HG03520 (cell line): ENCODE measurements at regions not wholly inside any gene's neighbourhood (a gene's known extent, or its start where the extent isn't known, plus 50 kb on each side); places are given as distances from the start of the nearest gene placed in this dataset.

Experiments used
- ATAC-seq: cut with Tn5 transposase; IDR thresholded peaks from one replicate; pipeline ENCODE4 v1.9.1; 2021; ENCODE audit warnings: mild to moderate bottlenecking, moderate library complexity; ENCODE audit not compliant: unreplicated experiment

DNA sequence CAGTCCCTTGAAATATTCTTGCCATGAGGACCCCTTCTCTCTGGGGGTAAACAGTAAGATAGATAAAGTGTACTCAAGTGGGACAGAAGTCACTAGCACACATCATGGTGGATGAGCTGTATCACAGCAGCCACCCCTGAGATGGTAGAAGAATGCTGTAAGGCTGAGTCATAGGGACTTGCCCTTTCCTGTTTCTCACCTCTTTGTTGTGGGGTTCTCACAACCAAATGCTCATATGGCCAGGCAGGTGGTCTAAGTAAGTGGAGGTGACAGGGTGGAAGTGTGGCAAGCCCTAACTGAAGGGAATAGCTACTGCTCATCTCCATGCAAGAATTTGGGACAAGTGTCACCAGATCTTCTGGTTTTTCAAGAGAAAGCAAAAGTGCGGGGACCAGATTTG lies 202.7 kb upstream of the SLC14A2 start:
- no peak for ATAC-seq

DNA sequence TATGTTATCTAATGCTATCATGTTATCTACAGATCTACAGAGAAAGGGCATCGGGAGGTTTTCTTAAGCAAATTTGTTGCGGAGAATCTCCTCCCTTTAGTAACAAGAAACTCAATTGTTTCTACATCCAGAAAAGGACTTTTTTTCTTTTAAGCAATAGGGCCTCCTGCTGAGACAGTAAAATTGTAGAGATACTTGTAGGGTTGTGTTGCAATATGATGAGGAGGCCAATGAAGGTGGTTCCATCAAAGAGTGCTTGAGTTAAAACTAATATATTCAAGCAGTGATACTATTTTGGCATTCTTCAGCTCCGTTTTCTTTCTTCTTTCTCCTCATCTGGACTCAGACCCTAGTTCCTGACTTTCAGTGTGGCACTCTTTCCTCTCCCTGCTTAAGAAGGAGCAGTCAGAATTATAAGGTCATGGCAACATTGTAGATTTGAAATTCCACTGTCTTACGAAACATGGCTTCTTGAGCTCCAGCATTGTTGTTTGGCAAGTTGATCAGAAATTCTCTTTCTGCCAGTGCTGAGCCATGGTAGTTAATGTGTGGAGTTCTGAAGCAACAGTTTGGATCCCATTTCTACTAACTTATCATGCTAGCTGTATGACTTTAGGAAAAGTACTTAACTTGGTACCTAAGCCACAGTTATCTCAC lies 202.0 kb upstream of the SLC14A2 start:
- no peak for ATAC-seq

DNA sequence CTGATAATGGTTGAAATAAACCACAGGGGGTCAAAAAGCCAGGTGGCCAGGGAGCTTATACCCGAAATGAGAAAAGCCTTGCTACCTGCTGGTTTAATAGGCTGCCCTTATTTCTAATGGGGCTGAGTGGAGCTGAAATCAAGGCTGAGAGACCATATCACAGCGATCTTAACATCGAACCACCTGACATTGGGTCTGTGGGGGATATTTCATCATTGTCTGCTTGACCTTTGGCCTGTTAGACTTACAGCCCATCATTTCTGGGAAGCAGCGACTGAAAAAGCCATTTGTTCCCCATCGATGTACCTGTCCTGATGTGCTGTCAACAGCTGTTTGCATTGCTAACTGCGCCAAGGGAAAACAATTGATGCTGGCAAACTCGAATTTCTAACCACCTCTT lies 199.7 kb upstream of the SLC14A2 start:
- no peak for ATAC-seq

DNA sequence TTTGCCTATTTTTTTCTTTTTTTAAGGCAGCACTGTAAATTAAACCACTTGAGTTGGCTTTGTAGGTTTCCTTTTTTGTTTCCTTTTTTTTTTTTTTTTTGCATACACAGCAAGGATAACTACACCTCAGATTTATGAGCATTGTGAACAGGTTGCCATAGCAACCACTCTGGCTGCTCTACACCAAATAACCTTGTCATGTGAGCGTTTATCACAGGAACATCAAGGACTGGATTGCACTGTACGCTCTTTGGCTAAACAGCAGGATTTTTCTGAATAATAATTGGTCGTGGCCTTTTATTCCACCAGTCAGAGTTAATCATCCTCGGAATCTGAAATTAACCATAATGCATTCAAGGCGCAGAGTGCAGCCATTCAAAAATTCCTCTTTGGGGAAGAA lies 199.1 kb upstream of the SLC14A2 start:
- no peak for ATAC-seq

DNA sequence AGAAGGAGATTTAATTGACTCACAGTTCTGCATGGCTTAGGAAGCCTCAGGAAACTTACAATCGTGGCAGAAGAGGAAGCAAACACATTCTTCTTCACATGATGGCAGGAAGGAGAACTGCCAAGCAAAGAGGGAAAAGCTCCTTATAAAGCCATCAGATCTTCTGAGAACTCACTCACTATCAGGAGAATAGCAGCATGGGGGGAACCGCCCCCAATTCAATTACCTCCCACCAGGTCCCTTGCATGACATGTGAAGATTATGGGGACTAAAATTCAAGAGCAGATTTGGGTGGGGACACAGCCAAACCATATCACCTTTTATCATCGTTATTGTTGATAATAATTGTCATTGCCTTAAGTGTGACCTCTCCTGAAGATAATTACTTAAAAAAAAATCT lies 197.9 kb upstream of the SLC14A2 start:
- ATAC-seq: no peak

DNA sequence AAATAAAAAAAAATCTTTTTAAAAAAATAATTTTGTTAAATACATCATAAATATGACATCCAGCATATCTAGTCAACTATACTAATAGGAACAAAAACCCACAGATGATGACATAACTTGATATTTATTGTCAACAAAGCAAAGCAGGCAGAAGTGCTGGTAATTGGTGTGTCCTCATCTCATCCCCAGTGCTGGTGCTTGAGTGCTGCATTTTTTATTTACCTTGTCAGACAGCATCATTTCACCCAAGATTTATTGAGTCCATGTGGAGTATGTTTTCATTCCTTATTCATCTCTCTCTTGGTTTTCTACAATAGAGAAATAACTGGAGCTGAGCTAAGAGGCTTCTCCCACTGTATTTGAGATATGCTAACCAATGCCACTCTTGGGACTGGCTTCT lies 191.6 kb upstream of the SLC14A2 start:
- no peak for ATAC-seq

DNA sequence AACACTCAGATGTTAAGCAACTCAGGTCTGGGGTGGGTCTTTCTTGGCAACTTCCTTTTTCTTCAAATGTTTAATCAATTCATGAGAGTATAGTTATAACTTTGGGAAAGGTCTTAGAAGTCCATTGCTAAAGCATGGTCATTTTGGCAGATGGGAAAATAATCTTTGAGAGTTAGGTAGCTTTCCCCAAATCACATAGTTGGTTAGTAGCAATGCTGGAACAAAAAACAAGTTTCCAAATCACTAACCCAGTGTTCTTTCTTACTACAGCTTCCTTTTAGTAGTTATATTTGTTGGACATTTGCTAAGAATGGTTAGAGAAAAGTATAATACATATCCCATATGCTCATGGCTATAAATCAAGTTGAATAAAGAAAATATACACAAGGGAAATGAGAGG lies 185.2 kb upstream of the SLC14A2 start:
- no peak for ATAC-seq

DNA sequence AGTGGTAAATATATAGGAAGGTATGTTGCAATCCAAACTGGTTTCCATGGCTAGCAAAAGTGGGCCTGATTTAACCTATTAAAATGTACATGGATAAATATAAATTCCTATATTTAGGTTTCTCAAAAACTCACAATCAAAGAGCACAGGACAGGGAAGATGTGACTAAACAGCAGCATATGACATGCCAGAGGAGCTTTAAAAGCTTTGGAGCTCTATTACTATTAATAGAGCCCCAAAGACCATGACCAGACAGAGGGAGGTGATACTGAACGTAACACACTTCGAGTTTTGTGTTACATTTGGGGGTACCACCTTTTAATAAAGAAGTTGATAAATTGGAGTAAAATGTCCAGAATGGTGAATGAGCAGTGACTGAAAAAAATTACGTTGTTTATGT lies 179.5 kb upstream of the SLC14A2 start:
- no peak for ATAC-seq

DNA sequence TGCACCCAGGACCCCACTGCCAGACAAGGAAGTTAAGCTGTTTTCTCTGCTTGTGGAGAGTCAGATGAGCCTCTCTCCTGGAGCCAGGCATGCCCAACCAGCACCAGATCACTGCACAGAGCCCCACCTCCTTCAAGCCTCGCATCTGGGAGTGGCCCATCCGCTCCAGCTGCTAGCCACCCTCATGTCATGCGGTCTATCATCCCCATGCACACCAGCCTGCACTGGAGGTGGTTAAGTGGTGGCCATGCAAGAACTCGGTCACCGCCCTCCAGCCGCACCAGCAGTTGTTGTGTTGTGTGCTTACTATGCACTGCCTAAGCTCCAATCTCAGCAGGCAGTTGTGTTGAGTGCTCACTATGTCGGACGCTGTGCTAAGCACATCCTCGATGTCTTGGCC lies 177.9 kb upstream of the SLC14A2 start:
- ATAC-seq: no peak

DNA sequence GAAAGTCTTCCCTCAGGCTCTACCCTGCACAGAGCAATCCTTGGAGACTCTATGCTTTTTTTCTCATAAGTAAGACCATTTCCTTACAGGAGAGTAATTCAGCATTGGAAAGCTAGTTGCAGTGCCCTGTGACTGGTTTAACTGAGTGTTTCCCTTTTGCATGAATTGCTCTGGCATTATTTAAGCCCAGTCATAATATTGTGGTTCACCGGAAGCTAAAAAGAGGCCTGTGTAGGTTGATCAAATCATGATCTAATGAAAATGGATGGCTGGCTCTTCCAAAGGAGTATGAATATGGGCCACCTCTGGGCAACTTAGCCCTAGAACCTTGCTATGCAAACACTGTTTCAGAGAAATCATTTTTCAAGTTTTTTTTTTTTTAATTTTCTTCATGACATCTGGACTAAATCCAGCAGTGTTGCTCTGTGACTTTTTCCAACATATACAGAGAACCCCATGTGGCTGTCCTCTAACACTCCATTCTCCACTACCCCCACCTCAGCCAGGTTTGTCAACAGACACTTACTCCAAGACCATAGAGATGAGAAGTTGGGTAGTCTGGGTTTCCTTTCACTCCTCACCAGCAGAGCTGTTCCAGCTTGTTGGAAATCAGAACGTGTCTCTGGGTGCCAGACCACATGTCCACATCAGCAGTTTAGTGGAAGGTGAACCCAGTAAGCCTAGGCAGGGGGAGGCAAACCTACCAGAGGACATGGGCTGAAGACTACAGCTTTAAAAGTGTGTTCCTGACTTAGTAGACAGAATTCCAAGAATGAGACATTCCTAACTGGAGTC lies 175.2 kb upstream of the SLC14A2 start:
- no peak for ATAC-seq

DNA sequence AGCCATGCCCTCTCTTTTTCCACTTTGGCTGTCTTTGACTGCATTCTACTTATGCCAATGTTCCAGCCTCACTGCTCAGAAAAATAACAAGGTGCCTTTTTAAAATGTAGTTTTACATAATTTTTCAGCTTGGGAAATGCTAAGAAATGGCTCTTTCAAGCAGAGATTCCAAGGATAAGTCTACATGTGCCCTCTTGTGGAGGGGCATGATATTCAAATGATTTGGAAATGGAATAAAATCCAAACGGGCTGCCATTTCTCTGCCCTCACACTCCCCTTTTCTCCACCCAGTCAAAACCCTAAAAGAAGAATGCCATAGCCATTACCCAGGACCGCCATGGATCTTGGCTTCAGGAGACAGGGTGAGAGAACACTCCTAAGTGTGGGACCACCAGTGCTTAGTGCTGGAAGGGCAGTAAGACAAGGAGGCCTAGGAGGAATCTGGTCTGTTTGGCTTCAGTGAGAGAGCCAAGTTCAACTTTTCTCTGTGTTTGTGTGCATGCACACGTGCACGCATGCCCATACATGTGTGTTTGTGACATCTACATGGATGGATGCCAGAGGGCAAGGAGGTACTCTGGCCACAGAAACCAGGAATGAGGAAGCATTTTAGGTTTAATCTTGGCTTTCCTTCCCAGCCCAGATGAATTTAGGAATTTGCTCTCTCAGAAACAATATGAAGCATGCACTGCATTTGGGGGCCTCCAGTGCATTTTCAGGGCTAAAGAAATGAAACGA lies 174.0 kb upstream of the SLC14A2 start:
- ATAC-seq: no peak

DNA sequence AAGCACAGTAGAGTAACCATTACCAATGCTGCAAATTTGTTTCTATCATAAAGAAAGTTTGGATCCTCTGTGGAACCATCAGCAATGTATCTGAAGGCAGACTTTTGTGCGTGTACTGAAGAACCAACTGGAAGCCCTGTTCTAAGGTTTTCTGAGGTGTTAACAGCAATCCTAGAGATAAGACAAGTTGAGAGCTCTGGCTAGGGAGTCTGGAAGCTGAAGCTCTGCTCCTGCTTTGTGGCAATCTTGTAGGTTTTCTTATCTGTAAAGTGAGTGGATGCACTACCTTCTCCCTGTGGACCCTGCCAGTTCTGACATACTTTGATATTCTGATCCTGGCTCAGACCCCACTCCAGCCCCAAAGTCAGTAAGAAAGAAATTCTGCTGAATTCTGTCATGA lies 171.2 kb upstream of the SLC14A2 start:
- ATAC-seq: no peak

DNA sequence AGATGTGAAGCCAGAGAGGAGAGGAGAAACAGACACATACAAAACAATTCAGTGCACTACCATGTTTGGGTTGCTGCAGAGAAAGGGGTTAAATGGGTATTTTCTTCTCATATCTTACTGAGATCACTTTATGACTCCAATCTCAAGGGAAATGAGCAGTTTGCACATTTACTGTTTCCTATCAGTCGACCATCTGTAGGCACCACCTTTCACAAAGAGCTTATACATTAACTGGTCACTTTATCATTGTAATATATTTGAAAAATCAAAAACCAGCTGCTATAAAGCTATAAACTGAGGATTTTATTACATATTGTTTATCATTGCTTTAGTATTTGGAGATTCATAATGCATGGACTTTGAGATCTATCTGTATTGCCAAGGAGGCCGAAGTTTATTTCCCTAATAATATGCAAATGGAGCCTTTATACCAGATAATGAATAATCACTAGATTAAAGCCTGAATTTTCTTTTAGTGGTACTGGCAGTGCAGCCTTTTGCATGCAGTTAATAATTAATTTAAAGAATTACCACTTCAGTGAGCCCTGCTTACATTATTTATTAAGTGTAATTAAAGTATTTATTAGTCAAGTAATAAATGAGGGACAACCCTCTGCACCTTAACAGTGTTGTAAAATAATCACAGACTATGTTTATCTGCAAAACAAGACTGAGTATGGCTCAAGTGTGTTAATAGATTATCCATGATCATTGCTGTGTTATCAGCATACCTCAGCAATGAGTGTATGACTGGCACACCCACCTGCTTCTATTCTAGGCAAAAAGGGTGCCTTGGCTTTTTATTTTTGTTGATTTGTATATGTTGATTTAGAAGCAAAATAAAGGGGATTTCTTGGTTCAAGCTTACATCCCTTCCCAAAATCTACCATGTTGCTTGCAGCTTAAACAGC lies 167.7 kb upstream of the SLC14A2 start:
- no peak for ATAC-seq

DNA sequence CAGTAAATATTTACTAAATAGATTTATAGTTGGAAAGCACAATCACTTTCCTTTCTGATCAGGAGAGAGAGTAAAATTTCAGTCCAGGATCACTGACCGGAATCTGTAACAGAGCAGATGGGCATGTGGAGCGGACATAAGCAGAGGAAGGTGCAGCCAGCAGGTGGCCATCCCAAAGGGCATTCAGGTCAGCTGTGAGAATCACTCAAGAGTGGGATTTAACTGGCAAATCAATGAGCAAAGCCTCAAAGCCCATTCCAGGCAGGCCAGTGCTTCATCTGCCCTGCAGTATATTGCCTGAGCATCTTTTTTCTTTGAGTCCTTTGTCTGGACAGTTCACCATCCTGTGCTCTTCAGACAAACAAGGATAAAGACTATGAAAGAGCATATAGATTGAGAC lies 166.4 kb upstream of the SLC14A2 start:
- ATAC-seq: no peak

DNA sequence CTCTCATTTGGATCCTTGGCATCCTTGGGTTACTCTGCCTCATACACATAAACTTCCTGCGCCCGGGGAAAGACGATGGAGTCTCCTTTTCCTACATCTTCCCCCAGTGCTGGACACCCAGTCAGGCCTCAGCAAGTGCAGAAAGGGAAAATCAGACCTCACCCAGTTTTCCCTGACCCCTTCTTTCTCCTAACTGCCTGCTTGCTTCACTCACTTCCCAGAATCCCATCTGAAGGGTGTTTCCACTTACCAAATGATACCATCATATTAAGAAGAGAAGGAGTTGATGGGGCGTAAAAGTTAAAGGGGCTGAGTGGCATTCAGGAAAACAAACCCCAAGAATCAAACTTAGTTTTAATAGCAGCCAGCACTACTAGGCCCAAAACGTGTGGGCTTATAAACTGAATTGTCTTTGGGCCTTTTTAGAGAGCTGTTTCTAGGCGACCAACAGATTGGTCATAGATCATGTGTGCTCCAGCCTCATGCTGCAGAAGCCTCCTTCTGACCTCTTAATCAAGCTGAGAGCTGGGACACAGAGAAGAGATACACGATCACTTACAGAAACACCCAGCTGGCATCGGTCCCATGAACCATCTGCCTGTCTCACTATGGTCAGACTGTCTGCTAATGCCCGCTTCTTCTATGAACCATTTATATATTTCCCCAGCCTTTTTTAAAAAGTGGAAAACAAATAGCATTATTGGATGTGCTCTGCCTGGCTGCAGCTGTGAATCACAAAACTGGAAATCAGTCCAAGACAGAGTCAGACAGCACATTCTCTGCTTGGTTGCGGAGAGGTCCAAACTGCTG lies 165.7 kb upstream of the SLC14A2 start:
- no peak for ATAC-seq

DNA sequence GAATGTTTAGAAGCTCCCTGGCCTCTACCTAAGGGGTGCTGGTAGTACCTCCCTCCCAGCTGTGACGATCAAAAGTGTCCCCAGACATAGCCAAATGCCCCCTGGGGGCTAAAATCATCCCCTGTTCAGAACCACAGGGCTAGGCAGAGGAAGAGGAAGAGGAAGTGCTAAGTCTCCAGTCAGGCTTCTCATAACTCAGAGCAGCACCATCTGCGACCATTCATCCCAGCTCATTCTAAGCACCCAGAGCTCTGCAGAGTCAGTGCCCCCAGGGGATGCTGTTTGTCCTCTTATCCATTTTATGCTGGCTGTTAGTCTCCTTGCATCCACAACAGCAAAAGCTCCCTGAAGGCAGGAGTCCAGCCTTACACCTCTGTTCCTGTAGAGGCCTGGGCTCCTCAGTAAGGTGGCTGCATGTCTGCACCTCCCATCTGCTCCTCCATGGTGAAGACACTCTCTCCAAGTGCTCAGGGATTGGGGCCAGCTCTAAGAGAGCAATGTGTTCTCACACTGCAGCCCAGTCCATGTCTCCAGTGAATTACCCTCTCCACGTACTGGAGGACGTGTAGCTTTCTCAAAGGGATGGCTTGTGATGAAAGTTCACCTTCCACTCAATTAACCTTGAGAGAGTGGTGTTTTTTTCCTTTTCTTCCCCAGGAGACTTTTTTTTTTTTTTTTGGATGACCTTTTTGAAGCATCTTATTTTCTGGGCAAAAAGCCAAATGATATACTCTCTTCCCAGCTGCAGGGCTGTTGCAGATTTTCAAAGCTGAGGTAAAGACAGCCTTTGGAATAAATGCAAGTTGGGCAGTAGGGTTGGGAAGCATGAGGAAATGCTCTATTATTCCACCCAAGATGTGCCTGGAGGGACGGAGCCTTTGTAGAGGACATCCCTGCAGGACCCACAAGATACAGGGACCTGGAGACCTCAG lies 158.9 kb upstream of the SLC14A2 start:
- ATAC-seq: no peak

DNA sequence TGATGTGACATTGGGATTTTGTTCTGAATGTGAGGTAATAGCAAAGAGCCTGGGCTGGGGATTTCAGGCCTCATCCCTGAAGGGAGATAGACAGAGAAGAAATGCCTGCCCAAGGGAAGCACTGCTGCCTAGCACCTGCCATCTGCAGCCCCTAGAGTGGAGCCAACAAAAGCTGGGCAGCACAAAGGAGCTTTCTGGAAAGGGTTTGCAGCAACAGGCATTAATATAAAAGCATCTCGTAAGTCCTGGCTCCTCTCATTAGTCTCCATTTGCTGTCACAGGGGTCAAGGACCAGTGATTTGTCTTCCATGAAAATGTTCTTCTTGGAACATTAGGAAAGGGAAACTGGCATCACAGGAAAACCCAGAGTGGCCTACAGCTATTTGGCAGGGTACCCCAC lies 157.2 kb upstream of the SLC14A2 start:
- no peak for ATAC-seq

DNA sequence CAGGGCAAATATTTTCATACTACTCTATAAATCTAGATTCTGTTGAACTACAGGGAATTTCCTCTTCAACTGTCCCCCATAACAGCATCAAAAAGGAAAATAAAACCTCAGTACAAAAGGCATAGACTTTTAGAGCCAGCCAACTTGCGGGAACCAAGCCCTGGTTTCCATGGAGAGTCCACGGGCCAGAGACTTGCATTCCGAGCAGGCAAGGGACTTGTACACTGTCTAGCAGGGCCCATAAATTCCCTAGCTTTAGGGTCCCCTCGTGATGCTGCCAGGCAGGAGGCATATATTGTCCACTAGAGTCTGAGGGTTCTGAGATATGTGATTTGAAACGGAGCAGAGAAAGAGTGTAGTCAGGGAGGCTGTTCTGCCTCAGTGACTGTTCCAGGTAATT lies 153.1 kb upstream of the SLC14A2 start:
- no peak for ATAC-seq

DNA sequence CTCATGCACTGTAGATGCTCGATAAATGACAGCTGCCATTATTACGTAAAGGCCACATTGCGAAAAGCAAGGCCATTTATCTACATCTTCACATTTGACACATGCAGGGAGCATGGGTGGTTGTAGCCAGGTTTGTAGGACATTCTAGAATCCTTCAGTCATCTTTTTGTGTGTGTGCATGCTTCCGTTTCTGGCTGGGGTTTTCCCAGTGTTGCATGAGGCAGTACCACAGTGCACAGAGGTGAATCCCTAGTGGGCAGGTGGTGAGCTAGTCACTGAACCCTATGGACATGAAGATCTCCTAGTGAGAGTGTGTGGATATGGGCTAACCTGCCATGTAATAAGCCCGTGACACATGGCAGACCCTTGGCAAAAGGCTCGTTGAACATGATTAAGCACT lies 151.8 kb upstream of the SLC14A2 start:
- no peak for ATAC-seq
